Ascending aorta (tissue), 2 donors: ENCODE measurements at regions not wholly inside any gene's neighbourhood (a gene's known extent, or its start where the extent isn't known, plus 50 kb on each side); places are given as distances from the start of the nearest gene placed in this dataset.

ENCODE experiments used
- DNase-seq, 2 donors: peaks; one replicate each; pipeline ENCODE4 v3.0.0-alpha.2; 2019; ENCODE audit warnings: low spot score in 2 of 2
- H3K27ac ChIP-seq, 2 donors: fragments of 200-600 bp; sonication (generic); one replicate each; pipeline ENCODE4 v1.5.1; 2016 to 2017; ENCODE audit warnings: mild to moderate bottlenecking in 1 of 2
- H3K27me3 ChIP-seq: fragments of 200-600 bp; sonication (generic); one replicate; pipeline ENCODE4 v1.5.1; 2017
- H3K36me3 ChIP-seq, 2 donors: fragments of 200-600 bp; sonication (generic); one replicate each; pipeline ENCODE4 v1.5.1; 2016
- H3K4me1 ChIP-seq, 2 donors: fragments of 200-600 bp; sonication (generic); one replicate each; pipeline ENCODE4 v1.5.1; 2016 to 2017; ENCODE audit warnings: mild to moderate bottlenecking in 1 of 2
- H3K4me3 ChIP-seq, 2 donors: fragments of 200-600 bp; sonication (generic); one replicate each; pipeline ENCODE4 v1.5.1; 2016 to 2017; ENCODE audit warnings: mild to moderate bottlenecking in 1 of 2
- H3K9me3 ChIP-seq, 2 donors: fragments of 200-600 bp; sonication (generic); one replicate each; pipeline ENCODE4 v1.5.1; 2016
- CTCF ChIP-seq, 3 experiments: fragments of 200-600 bp in 2 of 3; fragments of 450-650 bp in 1 of 3; sonication (generic) in 2 of 3; IDR thresholded peaks; one replicate each; pipeline ENCODE4 v1.5.1; 2016 to 2019; ENCODE audit warnings: antibody characterized with exemption in 3 of 3, mild to moderate bottlenecking in 1 of 3, moderate library complexity in 1 of 3
- intact Hi-C: fragments of 100-400 bp; cut with DNase I; formaldehyde crosslinking; loops from one replicate; pipeline ENCODE4 v1.15.1; 2023

GRCh38 chr5:94039101-94039500 is 297.7 kb upstream of the POU5F2 start:
- Histone ChIP-seq H3K4me1 (no peaks in the 10 kb centered on the region), H3K27me3 (no peaks in the 10 kb centered on the region), H3K36me3 (peaks cover 0 to 2% of the 10 kb centered on the region in 2 donors), H3K4me3 (no peak overlapping the region), H3K27ac (no peak overlapping the region), H3K9me3 (no peaks in the 10 kb centered on the region)
- no peak for DNase-seq
- intact Hi-C loops, result no loop called here
- no peak for TF ChIP-seq CTCF (IDR thresholded peaks at IDR 0.05)

DNA sequence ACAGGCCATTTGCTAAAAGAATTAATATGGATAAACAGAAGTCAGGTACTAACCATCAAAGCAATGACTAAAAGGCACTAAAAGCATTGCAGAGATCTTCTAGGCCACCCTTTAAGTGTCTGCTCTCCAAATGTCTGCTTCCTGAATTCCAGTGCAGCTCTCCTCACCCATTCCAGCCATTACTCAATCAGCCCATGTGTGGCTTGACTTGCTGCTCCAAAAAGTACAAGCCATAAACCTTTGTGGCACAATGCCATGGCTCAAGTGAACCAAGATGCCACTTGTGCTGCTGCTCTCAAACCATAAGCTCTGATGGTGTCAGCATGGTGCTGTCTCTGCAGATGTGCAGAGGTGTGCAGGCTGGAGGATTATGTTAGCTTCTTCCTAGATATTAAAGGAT is 290.2 kb upstream of the POU5F2 start:
- TF ChIP-seq CTCF (IDR thresholded peaks at IDR 0.05), result no peak
- intact Hi-C loops, result no loop called here
- Histone ChIP-seq H3K9me3 (no peaks in the 10 kb centered on the region), H3K27ac (no peak overlapping the region), H3K36me3 (peaks cover 0 to 6% of the 10 kb centered on the region in 2 donors), H3K4me3 (no peak overlapping the region), H3K4me1 (no peaks in the 10 kb centered on the region), H3K27me3 (no peaks in the 10 kb centered on the region)
- DNase-seq, result no peak

- no peak for TF ChIP-seq CTCF (IDR thresholded peaks at IDR 0.05)
- DNase-seq, result no peak
- Histone ChIP-seq H3K4me1 (no peaks in the 10 kb centered on the region), H3K27ac (no peak overlapping the region), H3K27me3 (no peaks in the 10 kb centered on the region), H3K4me3 (no peak overlapping the region), H3K36me3 (peaks cover 0 to 2% of the 10 kb centered on the region in 2 donors), H3K9me3 (no peaks in the 10 kb centered on the region)
- intact Hi-C loops, result no loop called here
Observed at GRCh38 chr5:94028001-94028400, 286.6 kb upstream of the POU5F2 start.

GRCh38 chr5:94027145-94027544 is 285.7 kb upstream of the POU5F2 start:
- intact Hi-C loops, result no loop called here
- Histone ChIP-seq H3K27ac (no peak overlapping the region), H3K4me1 (no peaks in the 10 kb centered on the region)

DNA sequence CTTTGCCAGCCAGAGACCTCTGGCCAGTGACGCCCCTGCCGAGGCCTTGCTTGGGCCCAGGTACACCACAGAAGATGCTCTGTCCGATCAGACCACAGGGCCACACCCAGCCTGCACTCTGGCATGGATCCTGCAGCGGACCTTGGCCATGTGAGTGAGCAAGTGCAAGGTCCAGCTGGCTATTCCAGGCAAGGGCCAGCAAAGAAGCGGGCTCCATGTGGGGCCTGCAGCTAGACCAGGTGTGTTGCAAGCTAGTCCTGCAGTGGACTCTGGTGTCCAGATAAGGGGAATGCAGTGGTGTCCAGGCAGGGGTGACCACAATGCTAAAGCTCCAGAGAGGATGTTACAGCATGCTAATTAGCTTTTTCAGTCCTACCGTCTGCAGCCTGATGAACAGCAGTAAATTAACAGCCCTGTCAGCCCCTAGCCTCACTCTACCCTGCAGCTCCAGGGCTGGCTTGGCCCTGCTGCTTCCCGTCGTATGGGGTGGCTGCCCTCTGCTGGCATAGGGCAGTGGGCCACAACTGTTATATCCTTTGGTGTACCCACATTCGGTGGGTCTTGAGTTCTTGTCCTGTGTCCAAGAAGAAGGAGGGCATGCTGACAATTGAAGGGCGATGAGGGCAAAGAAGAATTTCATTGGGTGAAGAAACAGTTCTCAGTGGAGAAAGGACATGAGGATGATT is 284.5 kb upstream of the POU5F2 start:
- no peaks in the 10 kb centered on the region for H3K9me3 ChIP-seq
- H3K4me3 ChIP-seq, result no peak overlapping the region
- H3K27me3 ChIP-seq, result no peaks in the 10 kb centered on the region
- DNase-seq, result no peak
- no peaks in the 10 kb centered on the region for H3K4me1 ChIP-seq
- H3K27ac ChIP-seq, result no peak overlapping the region
- TF ChIP-seq CTCF (IDR thresholded peaks at IDR 0.05), result no peak
- H3K36me3 ChIP-seq, result peaks cover 0 to 4% of the 10 kb centered on the region in 2 donors
- intact Hi-C loops, result no loop called here

More at GRCh38 chr5:94027145-94027544, 285.7 kb upstream of the POU5F2 start:
- Histone ChIP-seq H3K27me3 (no peaks in the 10 kb centered on the region), H3K9me3 (no peaks in the 10 kb centered on the region), H3K4me3 (no peak overlapping the region), H3K36me3 (no peaks in the 10 kb centered on the region)
- DNase-seq, result no peak
- TF ChIP-seq CTCF (IDR thresholded peaks at IDR 0.05), result no peak

DNA sequence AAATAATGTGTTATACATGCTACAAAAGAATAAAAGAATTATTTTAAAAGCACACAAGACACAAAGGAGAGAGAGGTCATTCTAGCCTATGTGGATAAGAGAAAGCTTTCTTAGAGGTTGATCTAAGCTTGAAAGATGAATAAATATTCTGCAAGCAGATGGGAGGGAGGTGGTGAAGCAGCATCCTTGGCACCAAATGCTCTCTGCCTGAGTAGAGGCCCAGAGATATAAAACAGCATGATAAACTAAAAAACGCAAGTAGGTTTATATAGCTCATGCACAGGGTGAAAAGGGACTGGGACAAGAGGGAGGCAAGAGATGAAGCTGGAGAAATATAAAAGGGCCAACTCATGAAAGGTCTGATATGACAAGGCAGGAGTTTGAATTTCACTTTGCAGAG is 283.2 kb upstream of the POU5F2 start:
- Histone ChIP-seq H3K27ac (no peak overlapping the region), H3K9me3 (no peaks in the 10 kb centered on the region), H3K4me1 (no peaks in the 10 kb centered on the region), H3K27me3 (no peaks in the 10 kb centered on the region), H3K36me3 (peaks cover 0 to 8% of the 10 kb centered on the region in 2 donors), H3K4me3 (no peak overlapping the region)
- DNase-seq, result no peak
- intact Hi-C loops, result no loop called here
- no peak for TF ChIP-seq CTCF (IDR thresholded peaks at IDR 0.05)
